ENCODE measurements at regions not wholly inside any gene's neighbourhood (a gene's known extent, or its start where the extent isn't known, plus 50 kb on each side); places are given as distances from the start of the nearest gene placed in this dataset.

GRCh38 chr1:222892137-222892769 is 77.4 kb downstream of the DISP1 start:
- H3K4me1 ChIP-seq (ENCODE audit: insufficient read depth, low read length): peaks cover 12% of the 10 kb centered on the region
- H3K9ac ChIP-seq (ENCODE audit: low read depth, low read length): no peak overlapping the region
- no peak overlapping the region for H3K4me3 ChIP-seq (ENCODE audit: low read depth in 1 of 2, low read length in 2 of 2)
- ATAC-seq (ENCODE audit: insufficient read depth, low read depth) (no peak), DNase-seq (no peak)
- H3K27ac ChIP-seq (ENCODE audit: low read length): no peak overlapping the region
- H2AFZ ChIP-seq (ENCODE audit: low read depth, low read length): no peak overlapping the region
- H3K9me3 ChIP-seq (ENCODE audit: insufficient read depth, low read length, severe bottlenecking): peaks cover 8% of the 10 kb centered on the region
- no peak overlapping the region for H3K4me2 ChIP-seq (ENCODE audit: insufficient read depth, low read length)
- no peaks in the 10 kb centered on the region for H4K20me1 ChIP-seq (ENCODE audit: insufficient read depth, low read length)
- no peaks in the 10 kb centered on the region for H3K79me2 ChIP-seq (ENCODE audit: insufficient read depth, low read length)
- no peak for TF ChIP-seq CTCF (IDR thresholded peaks at IDR 0.05; ENCODE audit: borderline replicate concordance, extremely low read depth, low read length, poor library complexity, severe bottlenecking)
- no peak for TF ChIP-seq EZH2 (IDR thresholded peaks at IDR 0.05; ENCODE audit: borderline replicate concordance, low read depth, low read length, severe bottlenecking)
- no peaks in the 10 kb centered on the region for H3K27me3 ChIP-seq (ENCODE audit: insufficient read depth, low read length, poor library complexity)
- H3K36me3 ChIP-seq (ENCODE audit: insufficient read depth, low read length): 0 out of 2 replicates have a peak, but pooled peaks cover 4% of the 10 kb centered on the region

- H3K9ac ChIP-seq (ENCODE audit: low read depth, low read length): no peak overlapping the region
- no peaks in the 10 kb centered on the region for H3K27me3 ChIP-seq (ENCODE audit: insufficient read depth, low read length, poor library complexity)
- TF ChIP-seq EZH2 (IDR thresholded peaks at IDR 0.05; ENCODE audit: borderline replicate concordance, low read depth, low read length, severe bottlenecking) (no peak), CTCF (IDR thresholded peaks at IDR 0.05; ENCODE audit: borderline replicate concordance, extremely low read depth, low read length, poor library complexity, severe bottlenecking) (no peak)
- H3K9me3 ChIP-seq (ENCODE audit: insufficient read depth, low read length, severe bottlenecking): peaks cover 8% of the 10 kb centered on the region
- H2AFZ ChIP-seq (ENCODE audit: low read depth, low read length): no peak overlapping the region
- H3K4me2 ChIP-seq (ENCODE audit: insufficient read depth, low read length): no peak overlapping the region
- no peaks in the 10 kb centered on the region for H4K20me1 ChIP-seq (ENCODE audit: insufficient read depth, low read length)
- H3K36me3 ChIP-seq (ENCODE audit: insufficient read depth, low read length): 0 out of 2 replicates have a peak, but pooled peaks cover 4% of the 10 kb centered on the region
- no peak for DNase-seq
- H3K4me3 ChIP-seq (ENCODE audit: low read depth in 1 of 2, low read length in 2 of 2): no peak overlapping the region
- peaks cover 22% of the 10 kb centered on the region for H3K4me1 ChIP-seq (ENCODE audit: insufficient read depth, low read length)
- ATAC-seq (ENCODE audit: insufficient read depth, low read depth): no peak
- no peaks in the 10 kb centered on the region for H3K79me2 ChIP-seq (ENCODE audit: insufficient read depth, low read length)
- H3K27ac ChIP-seq (ENCODE audit: low read length): no peak overlapping the region
Measured at GRCh38 chr1:222893255-222893654, 78.4 kb downstream of the DISP1 start.

- Histone ChIP-seq H3K79me2 (ENCODE audit: insufficient read depth, low read length) (no peaks in the 10 kb centered on the region), H3K27ac (ENCODE audit: low read length) (no peak overlapping the region), H3K27me3 (ENCODE audit: insufficient read depth, low read length, poor library complexity) (no peaks in the 10 kb centered on the region), H3K4me3 (ENCODE audit: low read depth in 1 of 2, low read length in 2 of 2) (no peak overlapping the region), H3K9ac (ENCODE audit: low read depth, low read length) (no peak overlapping the region), H3K4me2 (ENCODE audit: insufficient read depth, low read length) (no peak overlapping the region), H3K36me3 (ENCODE audit: insufficient read depth, low read length) (0 out of 2 replicates have a peak, but pooled peaks cover 4% of the 10 kb centered on the region), H4K20me1 (ENCODE audit: insufficient read depth, low read length) (no peaks in the 10 kb centered on the region), H2AFZ (ENCODE audit: low read depth, low read length) (no peak overlapping the region), H3K4me1 (ENCODE audit: insufficient read depth, low read length) (peaks cover 20% of the 10 kb centered on the region), H3K9me3 (ENCODE audit: insufficient read depth, low read length, severe bottlenecking) (peaks cover 8% of the 10 kb centered on the region)
- no peak for DNase-seq
- TF ChIP-seq CTCF (IDR thresholded peaks at IDR 0.05; ENCODE audit: borderline replicate concordance, extremely low read depth, low read length, poor library complexity, severe bottlenecking): no peak
- no peak for TF ChIP-seq EZH2 (IDR thresholded peaks at IDR 0.05; ENCODE audit: borderline replicate concordance, low read depth, low read length, severe bottlenecking)
- ATAC-seq (ENCODE audit: insufficient read depth, low read depth): no peak
Measured at GRCh38 chr1:222894331-222894730, 79.5 kb downstream of the DISP1 start.

All from DND-41 (cell line).